Central memory CD8-positive, alpha-beta T cell (primary cell): ENCODE measurements at regions not wholly inside any gene's neighbourhood (a gene's known extent, or its start where the extent isn't known, plus 50 kb on each side); places are given as distances from the start of the nearest gene placed in this dataset.

ENCODE experiments used
- ATAC-seq: fragments of 150-1000 bp; cut with Tn5 transposase; replicated peaks from 2 replicates; pipeline ENCODE4 v1.10.0; 2022; ENCODE audit warnings: mild to moderate bottlenecking, moderate FRiP score, moderate number of reproducible peaks; ENCODE audit not compliant: poor library complexity, severe bottlenecking; ENCODE audit errors: extremely low read depth
- DNase-seq, 2 donors: peaks; one replicate each; pipeline ENCODE4 v3.0.0; 2021; ENCODE audit warnings: low spot score in 2 of 2
- H3K27ac Mint-ChIP-seq: one replicate; pipeline ENCODE4 v1.8.0; 2022; ENCODE audit warnings: low read depth, mild to moderate bottlenecking, moderate library complexity, mixed read lengths
- H3K27me3 Mint-ChIP-seq: one replicate; pipeline ENCODE4 v1.8.0; 2022; ENCODE audit warnings: mixed read lengths
- H3K36me3 Mint-ChIP-seq: one replicate; pipeline ENCODE4 v1.8.0; 2022; ENCODE audit warnings: mild to moderate bottlenecking, moderate library complexity, mixed read lengths; ENCODE audit not compliant: insufficient read depth
- H3K4me1 Mint-ChIP-seq: one replicate; pipeline ENCODE4 v1.8.0; 2022; ENCODE audit warnings: mixed read lengths
- H3K4me3 Mint-ChIP-seq: one replicate; pipeline ENCODE4 v1.8.0; 2022; ENCODE audit warnings: mild to moderate bottlenecking, moderate library complexity, mixed read lengths
- H3K9me3 Mint-ChIP-seq: one replicate; pipeline ENCODE4 v1.8.0; 2022; ENCODE audit warnings: mixed read lengths

- H3K27ac Mint-ChIP-seq, result no peak overlapping the region
- ATAC-seq (no peak), DNase-seq (no peak)
- peaks cover 1% of the 10 kb centered on the region for H3K36me3 Mint-ChIP-seq
- H3K9me3 Mint-ChIP-seq, result peaks cover 28% of the 10 kb centered on the region
- H3K4me1 Mint-ChIP-seq, result no peaks in the 10 kb centered on the region
- H3K27me3 Mint-ChIP-seq, result no peaks in the 10 kb centered on the region
- H3K4me3 Mint-ChIP-seq, result no peak overlapping the region
Measured at GRCh38 chr14:26395726-26396125, 202.1 kb downstream of the NOVA1 start.

GRCh38 chr14:26394150-26394810, 203.6 kb downstream of the NOVA1 start:
- H3K27ac Mint-ChIP-seq, result no peak overlapping the region
- DNase-seq (no peak), ATAC-seq (no peak)
- H3K36me3 Mint-ChIP-seq, result peaks cover 1% of the 10 kb centered on the region
- no peaks in the 10 kb centered on the region for H3K27me3 Mint-ChIP-seq
- H3K4me1 Mint-ChIP-seq, result no peaks in the 10 kb centered on the region
- H3K9me3 Mint-ChIP-seq, result peaks cover 28% of the 10 kb centered on the region
- H3K4me3 Mint-ChIP-seq, result no peak overlapping the region

- DNase-seq (no peak), ATAC-seq (no peak)
- Mint-ChIP-seq H3K4me3 (no peak overlapping the region), H3K27ac (no peak overlapping the region), H3K9me3 (peaks cover 41% of the 10 kb centered on the region), H3K36me3 (peaks cover 1% of the 10 kb centered on the region), H3K27me3 (no peaks in the 10 kb centered on the region), H3K4me1 (no peaks in the 10 kb centered on the region)
Measured at GRCh38 chr14:26392498-26392897, 205.3 kb downstream of the NOVA1 start.

- DNase-seq (no peak), ATAC-seq (no peak)
- no peak overlapping the region for H3K27ac Mint-ChIP-seq
- peaks cover 34% of the 10 kb centered on the region for H3K9me3 Mint-ChIP-seq
- H3K4me1 Mint-ChIP-seq, result no peaks in the 10 kb centered on the region
- H3K27me3 Mint-ChIP-seq, result no peaks in the 10 kb centered on the region
- H3K4me3 Mint-ChIP-seq, result no peak overlapping the region
- peaks cover 1% of the 10 kb centered on the region for H3K36me3 Mint-ChIP-seq
Measured at GRCh38 chr14:26389646-26390508, 208.0 kb downstream of the NOVA1 start.

GRCh38 chr14:26385310-26385709, 212.5 kb downstream of the NOVA1 start:
- Mint-ChIP-seq H3K9me3 (peaks cover 24% of the 10 kb centered on the region), H3K36me3 (no peaks in the 10 kb centered on the region), H3K4me3 (no peak overlapping the region), H3K27ac (no peak overlapping the region), H3K27me3 (no peaks in the 10 kb centered on the region), H3K4me1 (no peaks in the 10 kb centered on the region)
- DNase-seq, result no peak
- ATAC-seq, result no peak

- H3K27ac Mint-ChIP-seq, result no peak overlapping the region
- ATAC-seq (no peak), DNase-seq (no peak)
- no peaks in the 10 kb centered on the region for H3K4me1 Mint-ChIP-seq
- H3K36me3 Mint-ChIP-seq, result no peaks in the 10 kb centered on the region
- H3K4me3 Mint-ChIP-seq, result no peak overlapping the region
- no peaks in the 10 kb centered on the region for H3K27me3 Mint-ChIP-seq
- peaks cover 12% of the 10 kb centered on the region for H3K9me3 Mint-ChIP-seq
Measured at GRCh38 chr14:26382901-26383685, 214.7 kb downstream of the NOVA1 start.

GRCh38 chr14:26381405-26381804, 216.4 kb downstream of the NOVA1 start:
- no peaks in the 10 kb centered on the region for H3K36me3 Mint-ChIP-seq
- no peaks in the 10 kb centered on the region for H3K4me1 Mint-ChIP-seq
- H3K4me3 Mint-ChIP-seq, result no peak overlapping the region
- DNase-seq (no peak), ATAC-seq (no peak)
- no peaks in the 10 kb centered on the region for H3K27me3 Mint-ChIP-seq
- H3K9me3 Mint-ChIP-seq, result peaks cover 12% of the 10 kb centered on the region
- H3K27ac Mint-ChIP-seq, result no peak overlapping the region

GRCh38 chr14:26380637-26381036, 217.2 kb downstream of the NOVA1 start:
- Mint-ChIP-seq H3K27me3 (no peaks in the 10 kb centered on the region), H3K36me3 (no peaks in the 10 kb centered on the region), H3K4me3 (no peak overlapping the region), H3K9me3 (peaks cover 18% of the 10 kb centered on the region), H3K4me1 (no peaks in the 10 kb centered on the region), H3K27ac (no peak overlapping the region)
- DNase-seq, result no peak
- ATAC-seq, result no peak

GRCh38 chr14:26379951-26380350, 217.9 kb downstream of the NOVA1 start:
- Mint-ChIP-seq H3K36me3 (no peaks in the 10 kb centered on the region), H3K9me3 (peaks cover 18% of the 10 kb centered on the region), H3K27me3 (no peaks in the 10 kb centered on the region), H3K27ac (no peak overlapping the region), H3K4me3 (no peak overlapping the region), H3K4me1 (no peaks in the 10 kb centered on the region)
- ATAC-seq (no peak), DNase-seq (no peak)

GRCh38 chr14:26377150-26377549, 220.7 kb downstream of the NOVA1 start:
- no peaks in the 10 kb centered on the region for H3K4me1 Mint-ChIP-seq
- H3K27ac Mint-ChIP-seq, result no peak overlapping the region
- H3K4me3 Mint-ChIP-seq, result no peak overlapping the region
- ATAC-seq (no peak), DNase-seq (no peak)
- no peaks in the 10 kb centered on the region for H3K36me3 Mint-ChIP-seq
- H3K9me3 Mint-ChIP-seq, result peaks cover 33% of the 10 kb centered on the region
- no peaks in the 10 kb centered on the region for H3K27me3 Mint-ChIP-seq

GRCh38 chr14:26370115-26370514, 227.7 kb downstream of the NOVA1 start:
- no peak overlapping the region for H3K27ac Mint-ChIP-seq
- H3K4me1 Mint-ChIP-seq, result no peaks in the 10 kb centered on the region
- DNase-seq, result no peak
- ATAC-seq, result no peak
- no peaks in the 10 kb centered on the region for H3K27me3 Mint-ChIP-seq
- no peak overlapping the region for H3K4me3 Mint-ChIP-seq
- peaks cover 16% of the 10 kb centered on the region for H3K9me3 Mint-ChIP-seq
- H3K36me3 Mint-ChIP-seq, result no peaks in the 10 kb centered on the region

- ATAC-seq, result no peak
- no peaks in the 10 kb centered on the region for H3K27me3 Mint-ChIP-seq
- no peak for DNase-seq
- no peaks in the 10 kb centered on the region for H3K4me1 Mint-ChIP-seq
- H3K4me3 Mint-ChIP-seq, result no peak overlapping the region
- H3K9me3 Mint-ChIP-seq, result peaks cover 5% of the 10 kb centered on the region
- no peak overlapping the region for H3K27ac Mint-ChIP-seq
- H3K36me3 Mint-ChIP-seq, result no peaks in the 10 kb centered on the region
Measured at GRCh38 chr14:26363689-26364088, 234.1 kb downstream of the NOVA1 start.
